WTC11 (cell line): ENCODE measurements at regions not wholly inside any gene's neighbourhood (a gene's known extent, or its start where the extent isn't known, plus 50 kb on each side); places are given as distances from the start of the nearest gene placed in this dataset.

ENCODE experiments used
- ATAC-seq: fragments of 200-7000 bp; cut with Tn5 transposase; 2 replicates; pipeline ENCODE4 v1.10.0; 2021; ENCODE audit warnings: mild to moderate bottlenecking, moderate library complexity
- CTCF ChIA-PET: fragments of 300-600 bp; sonication (Branson Sonifier 250); formaldehyde crosslinking; loops from one replicate; lab custom pipeline; 2021; ENCODE audit warnings: antibody characterized with exemption; lab: Charles Lee
- POLR2A ChIA-PET: fragments of 350-600 bp; sonication (Branson Sonifier 250); formaldehyde crosslinking; loops from one replicate; lab custom pipeline; 2021; ENCODE audit warnings: antibody characterized with exemption; lab: Charles Lee
- DNase-seq: peaks from one replicate; pipeline ENCODE4 v3.0.0; 2021; ENCODE audit warnings: low spot score
- H3K27ac Mint-ChIP-seq: 2 replicates; pipeline ENCODE4 v1.8.0; 2021; ENCODE audit warnings: mixed read lengths
- H3K27me3 Mint-ChIP-seq: 2 replicates; pipeline ENCODE4 v1.8.0; 2021; ENCODE audit warnings: low read depth, mild to moderate bottlenecking, moderate library complexity, mixed read lengths
- H3K36me3 Mint-ChIP-seq: 2 replicates; pipeline ENCODE4 v1.8.0; 2021; ENCODE audit warnings: mixed read lengths
- H3K4me1 Mint-ChIP-seq: 2 replicates; pipeline ENCODE4 v1.8.0; 2022; ENCODE audit warnings: mixed read lengths
- H3K4me3 Mint-ChIP-seq: 2 replicates; pipeline ENCODE4 v1.8.0; 2021; ENCODE audit warnings: mild to moderate bottlenecking, moderate library complexity, mixed read lengths
- H3K9me3 Mint-ChIP-seq: 2 replicates; pipeline ENCODE4 v1.8.0; 2021; ENCODE audit warnings: mixed read lengths
- ATF2 ChIP-seq: sonication (generic); formaldehyde crosslinking; IDR thresholded peaks from 2 replicates; pipeline ENCODE4 v1.8.1; 2022; ENCODE audit warnings: low read depth, missing genetic modification reagents, borderline replicate concordance
- CREB1 ChIP-seq: sonication (generic); formaldehyde crosslinking; IDR thresholded peaks from 2 replicates; pipeline ENCODE4 v1.8.0; 2023; ENCODE audit warnings: mild to moderate bottlenecking, missing genetic modification reagents
- CREM ChIP-seq: sonication (generic); formaldehyde crosslinking; IDR thresholded peaks from 2 replicates; pipeline ENCODE4 v1.8.1; 2022; ENCODE audit warnings: mild to moderate bottlenecking, missing genetic modification reagents, moderate library complexity
- FOXP4 ChIP-seq: sonication (generic); formaldehyde crosslinking; IDR thresholded peaks from 2 replicates; pipeline ENCODE4 v1.8.0; 2022; ENCODE audit warnings: mild to moderate bottlenecking, missing genetic modification reagents
- HMGXB4 ChIP-seq: sonication (generic); formaldehyde crosslinking; IDR thresholded peaks from 2 replicates; pipeline ENCODE4 v1.8.1; 2023; ENCODE audit warnings: mild to moderate bottlenecking, moderate library complexity, missing genetic modification reagents
- JUN ChIP-seq: sonication (generic); formaldehyde crosslinking; IDR thresholded peaks from 2 replicates; pipeline ENCODE4 v1.8.0; 2023; ENCODE audit warnings: mild to moderate bottlenecking, missing genetic modification reagents
- KAT7 ChIP-seq: sonication (generic); formaldehyde crosslinking; IDR thresholded peaks from 2 replicates; pipeline ENCODE4 v1.8.1; 2023; ENCODE audit warnings: missing genetic modification reagents, mild to moderate bottlenecking, borderline replicate concordance
- NFATC4 ChIP-seq: fragments of 250-450 bp; sonication (Bioruptor Pico); IDR thresholded peaks from 2 replicates; pipeline ENCODE4 v1.9.0; 2021; ENCODE audit warnings: mild to moderate bottlenecking
- NFE2L1 ChIP-seq: sonication (generic); formaldehyde crosslinking; IDR thresholded peaks from 2 replicates; pipeline ENCODE4 v1.8.1; 2023; ENCODE audit warnings: missing genetic modification reagents
- NR1H2 ChIP-seq: sonication (generic); formaldehyde crosslinking; IDR thresholded peaks from 2 replicates; pipeline ENCODE4 v1.9.0; 2021; ENCODE audit warnings: mild to moderate bottlenecking, moderate library complexity, missing genetic modification reagents
- PRRX2 ChIP-seq: fragments of 250-450 bp; sonication (Bioruptor Pico); IDR thresholded peaks from 2 replicates; pipeline ENCODE4 v1.8.0; 2021; ENCODE audit warnings: mild to moderate bottlenecking
- TEAD1 ChIP-seq: sonication (generic); formaldehyde crosslinking; IDR thresholded peaks from 2 replicates; pipeline ENCODE4 v1.8.0; 2022; ENCODE audit warnings: mild to moderate bottlenecking, missing genetic modification reagents
- TP53 ChIP-seq: sonication (generic); formaldehyde crosslinking; IDR thresholded peaks from 2 replicates; pipeline ENCODE4 v1.8.1; 2023; ENCODE audit warnings: mild to moderate bottlenecking, missing genetic modification reagents
- ZNF317 ChIP-seq: sonication (generic); formaldehyde crosslinking; IDR thresholded peaks from 2 replicates; pipeline ENCODE4 v1.8.1; 2023; ENCODE audit warnings: low read depth, mild to moderate bottlenecking, moderate library complexity, missing genetic modification reagents, borderline replicate concordance
- ZNF671 ChIP-seq: fragments of 250-450 bp; sonication (Bioruptor Pico); IDR thresholded peaks from 2 replicates; pipeline ENCODE4 v1.8.0; 2021; ENCODE audit warnings: mild to moderate bottlenecking
- TF ChIP-seq, protein P1 (sequence below): fragments of 250-450 bp; sonication (Bioruptor Pico); IDR thresholded peaks from 2 replicates; pipeline ENCODE4 v1.9.0; 2021; ENCODE audit warnings: mild to moderate bottlenecking
- TF ChIP-seq, protein P2 (sequence below): sonication (generic); formaldehyde crosslinking; IDR thresholded peaks from 2 replicates; pipeline ENCODE4 v1.8.1; 2023; ENCODE audit warnings: mild to moderate bottlenecking, missing genetic modification reagents
- TF ChIP-seq, protein P3 (sequence below): fragments of 250-450 bp; sonication (Bioruptor Pico); IDR thresholded peaks from 2 replicates; pipeline ENCODE4 v1.9.0; 2021; ENCODE audit warnings: mild to moderate bottlenecking
- TF ChIP-seq, protein P4 (sequence below): fragments of 250-450 bp; sonication (Bioruptor Pico); IDR thresholded peaks from 2 replicates; pipeline ENCODE4 v1.9.0; 2021; ENCODE audit warnings: moderate library complexity, mild to moderate bottlenecking, inconsistent platforms, borderline replicate concordance

- TF ChIP-seq CREB1 (CRISPR knock-in tag) (no peak), KAT7 (no peak), HMGXB4 (CRISPR knock-in tag) (no peak), JUN (no peak), FOXP4 (no peak)
Measured at GRCh38 chr6:106830930-106831329, 143.6 kb downstream of the CD24 start (continued).

- DNase-seq = no peak
- Mint-ChIP-seq H3K36me3 (peaks cover 19% of the 10 kb centered on the region), H3K4me1 (0 out of 2 replicates have a peak, but pooled peaks cover 6% of the 10 kb centered on the region), H3K9me3 (peaks cover 33% of the 10 kb centered on the region), H3K27me3 (no peaks in the 10 kb centered on the region), H3K27ac (no peak overlapping the region), H3K4me3 (no peak overlapping the region)
- ChIA-PET POLR2A (interaction anchor here (0.6 kb wide), 1 partner anchor 169 kb away, joined by 4 read pairs; no protein-coding TSS in a partner anchor), CTCF (interaction anchor here (1.4 kb wide), 1 partner anchor 9 kb away, joined by 4 read pairs; no protein-coding TSS in a partner anchor)
- no peak for TF ChIP-seq NR1H2 (CRISPR knock-in tag)
- TF ChIP-seq ATF2 (CRISPR knock-in tag) = no peak
- no peak for TF ChIP-seq PRRX2 (CRISPR knock-in tag)
- no peak for TF ChIP-seq NFE2L1
- TF ChIP-seq TP53 (CRISPR knock-in tag) = no peak
- TF ChIP-seq ZNF671 (CRISPR knock-in tag) = no peak
- TF ChIP-seq NFATC4 (CRISPR knock-in tag) = no peak
- no peak for TF ChIP-seq TEAD1 (CRISPR knock-in tag)
- TF ChIP-seq, protein P1, sequence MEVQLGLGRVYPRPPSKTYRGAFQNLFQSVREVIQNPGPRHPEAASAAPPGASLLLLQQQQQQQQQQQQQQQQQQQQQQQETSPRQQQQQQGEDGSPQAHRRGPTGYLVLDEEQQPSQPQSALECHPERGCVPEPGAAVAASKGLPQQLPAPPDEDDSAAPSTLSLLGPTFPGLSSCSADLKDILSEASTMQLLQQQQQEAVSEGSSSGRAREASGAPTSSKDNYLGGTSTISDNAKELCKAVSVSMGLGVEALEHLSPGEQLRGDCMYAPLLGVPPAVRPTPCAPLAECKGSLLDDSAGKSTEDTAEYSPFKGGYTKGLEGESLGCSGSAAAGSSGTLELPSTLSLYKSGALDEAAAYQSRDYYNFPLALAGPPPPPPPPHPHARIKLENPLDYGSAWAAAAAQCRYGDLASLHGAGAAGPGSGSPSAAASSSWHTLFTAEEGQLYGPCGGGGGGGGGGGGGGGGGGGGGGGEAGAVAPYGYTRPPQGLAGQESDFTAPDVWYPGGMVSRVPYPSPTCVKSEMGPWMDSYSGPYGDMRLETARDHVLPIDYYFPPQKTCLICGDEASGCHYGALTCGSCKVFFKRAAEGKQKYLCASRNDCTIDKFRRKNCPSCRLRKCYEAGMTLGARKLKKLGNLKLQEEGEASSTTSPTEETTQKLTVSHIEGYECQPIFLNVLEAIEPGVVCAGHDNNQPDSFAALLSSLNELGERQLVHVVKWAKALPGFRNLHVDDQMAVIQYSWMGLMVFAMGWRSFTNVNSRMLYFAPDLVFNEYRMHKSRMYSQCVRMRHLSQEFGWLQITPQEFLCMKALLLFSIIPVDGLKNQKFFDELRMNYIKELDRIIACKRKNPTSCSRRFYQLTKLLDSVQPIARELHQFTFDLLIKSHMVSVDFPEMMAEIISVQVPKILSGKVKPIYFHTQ (CRISPR knock-in tag) = no peak
- no peak for ATAC-seq
Measured at GRCh38 chr6:106829451-106829850, 145.1 kb downstream of the CD24 start.

DNA sequence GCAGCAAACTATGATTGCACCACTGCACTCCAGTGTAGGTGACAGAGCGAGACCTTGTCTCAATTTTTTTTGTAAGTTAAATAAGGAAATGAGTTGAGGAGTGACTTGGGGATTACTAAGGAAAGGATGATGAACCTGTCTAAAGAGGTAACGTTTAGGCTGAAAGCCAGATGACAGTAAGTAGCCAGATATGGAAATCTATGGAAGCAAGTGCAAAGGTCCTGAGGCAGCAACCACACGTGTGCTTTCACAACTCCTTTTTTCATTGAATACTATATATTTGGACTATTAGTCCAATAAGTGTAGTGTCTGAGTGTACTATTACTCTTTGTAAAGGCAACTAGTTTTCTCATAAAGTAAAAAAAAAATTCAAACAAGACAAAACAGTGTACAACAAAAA, 147.4 kb downstream of the CD24 start:
- TF ChIP-seq, protein P2, sequence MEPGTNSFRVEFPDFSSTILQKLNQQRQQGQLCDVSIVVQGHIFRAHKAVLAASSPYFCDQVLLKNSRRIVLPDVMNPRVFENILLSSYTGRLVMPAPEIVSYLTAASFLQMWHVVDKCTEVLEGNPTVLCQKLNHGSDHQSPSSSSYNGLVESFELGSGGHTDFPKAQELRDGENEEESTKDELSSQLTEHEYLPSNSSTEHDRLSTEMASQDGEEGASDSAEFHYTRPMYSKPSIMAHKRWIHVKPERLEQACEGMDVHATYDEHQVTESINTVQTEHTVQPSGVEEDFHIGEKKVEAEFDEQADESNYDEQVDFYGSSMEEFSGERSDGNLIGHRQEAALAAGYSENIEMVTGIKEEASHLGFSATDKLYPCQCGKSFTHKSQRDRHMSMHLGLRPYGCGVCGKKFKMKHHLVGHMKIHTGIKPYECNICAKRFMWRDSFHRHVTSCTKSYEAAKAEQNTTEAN (CRISPR knock-in tag) = no peak
- no peak for TF ChIP-seq ZNF317 (CRISPR knock-in tag)
- TF ChIP-seq CREM (CRISPR knock-in tag) = no peak
- TF ChIP-seq, protein P3, sequence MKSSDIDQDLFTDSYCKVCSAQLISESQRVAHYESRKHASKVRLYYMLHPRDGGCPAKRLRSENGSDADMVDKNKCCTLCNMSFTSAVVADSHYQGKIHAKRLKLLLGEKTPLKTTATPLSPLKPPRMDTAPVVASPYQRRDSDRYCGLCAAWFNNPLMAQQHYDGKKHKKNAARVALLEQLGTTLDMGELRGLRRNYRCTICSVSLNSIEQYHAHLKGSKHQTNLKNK = no peak
- TF ChIP-seq, protein P4, sequence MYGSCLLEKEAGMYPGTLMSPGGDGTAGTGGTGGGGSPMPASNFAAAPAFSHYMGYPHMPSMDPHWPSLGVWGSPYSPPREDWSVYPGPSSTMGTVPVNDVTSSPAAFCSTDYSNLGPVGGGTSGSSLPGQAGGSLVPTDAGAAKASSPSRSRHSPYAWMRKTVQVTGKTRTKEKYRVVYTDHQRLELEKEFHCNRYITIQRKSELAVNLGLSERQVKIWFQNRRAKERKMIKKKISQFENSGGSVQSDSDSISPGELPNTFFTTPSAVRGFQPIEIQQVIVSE (CRISPR knock-in tag) = no peak
- ChIA-PET CTCF (no interaction called here), POLR2A (no interaction called here)
- Mint-ChIP-seq H3K4me1 (peaks cover 15% of the 10 kb centered on the region), H3K36me3 (peaks cover 19% of the 10 kb centered on the region), H3K27ac (no peak overlapping the region), H3K4me3 (no peak overlapping the region), H3K27me3 (no peaks in the 10 kb centered on the region), H3K9me3 (peaks cover 33% of the 10 kb centered on the region)
- DNase-seq (no peak), ATAC-seq (no peak)
